Testis (tissue), 2 donors: ENCODE measurements at regions not wholly inside any gene's neighbourhood (a gene's known extent, or its start where the extent isn't known, plus 50 kb on each side); places are given as distances from the start of the nearest gene placed in this dataset.

Experiments used
- POLR2A ChIP-seq: fragments of 450-650 bp; IDR thresholded peaks from one replicate; pipeline ENCODE4 v1.6.1; 2017; ENCODE audit warnings: antibody characterized with exemption, mild to moderate bottlenecking, moderate library complexity
- TF ChIP-seq, protein P1 (sequence below), 3 experiments: fragments of 450-650 bp in 2 of 3; fragments of 200-600 bp in 1 of 3; sonication (generic) in 1 of 3; IDR thresholded peaks; one replicate each; pipeline ENCODE4 v1.5.1; 2016 to 2019; ENCODE audit warnings: antibody characterized with exemption in 3 of 3, mild to moderate bottlenecking in 2 of 3, moderate library complexity in 1 of 3

DNA sequence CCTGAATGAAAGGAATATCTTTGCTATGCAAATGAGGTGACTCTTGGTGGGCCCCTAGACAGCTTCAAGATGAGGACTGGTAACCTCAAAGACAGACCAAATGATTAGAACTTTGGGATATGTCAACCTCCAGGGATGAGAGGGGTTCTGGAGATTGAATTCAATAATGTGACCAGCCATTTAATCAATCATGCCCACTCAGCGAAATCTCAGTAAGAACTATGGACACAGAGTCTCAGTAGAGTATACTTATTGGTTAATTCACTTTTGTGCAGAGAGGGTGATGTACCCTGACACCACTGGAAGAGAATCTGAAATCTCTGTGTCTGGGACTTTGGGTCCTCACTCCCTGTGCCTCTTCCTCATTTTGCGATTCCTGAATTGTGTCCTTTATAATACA is 662.8 kb downstream of the OLFM4 start:
- TF ChIP-seq, protein P1, sequence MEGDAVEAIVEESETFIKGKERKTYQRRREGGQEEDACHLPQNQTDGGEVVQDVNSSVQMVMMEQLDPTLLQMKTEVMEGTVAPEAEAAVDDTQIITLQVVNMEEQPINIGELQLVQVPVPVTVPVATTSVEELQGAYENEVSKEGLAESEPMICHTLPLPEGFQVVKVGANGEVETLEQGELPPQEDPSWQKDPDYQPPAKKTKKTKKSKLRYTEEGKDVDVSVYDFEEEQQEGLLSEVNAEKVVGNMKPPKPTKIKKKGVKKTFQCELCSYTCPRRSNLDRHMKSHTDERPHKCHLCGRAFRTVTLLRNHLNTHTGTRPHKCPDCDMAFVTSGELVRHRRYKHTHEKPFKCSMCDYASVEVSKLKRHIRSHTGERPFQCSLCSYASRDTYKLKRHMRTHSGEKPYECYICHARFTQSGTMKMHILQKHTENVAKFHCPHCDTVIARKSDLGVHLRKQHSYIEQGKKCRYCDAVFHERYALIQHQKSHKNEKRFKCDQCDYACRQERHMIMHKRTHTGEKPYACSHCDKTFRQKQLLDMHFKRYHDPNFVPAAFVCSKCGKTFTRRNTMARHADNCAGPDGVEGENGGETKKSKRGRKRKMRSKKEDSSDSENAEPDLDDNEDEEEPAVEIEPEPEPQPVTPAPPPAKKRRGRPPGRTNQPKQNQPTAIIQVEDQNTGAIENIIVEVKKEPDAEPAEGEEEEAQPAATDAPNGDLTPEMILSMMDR (IDR thresholded peaks at IDR 0.05) = no peak
- TF ChIP-seq POLR2A = no peak
